GM12892 (cell line): ENCODE measurements at regions not wholly inside any gene's neighbourhood (a gene's known extent, or its start where the extent isn't known, plus 50 kb on each side); places are given as distances from the start of the nearest gene placed in this dataset.

Experiments used
- POLR2A ChIP-seq: IDR thresholded peaks from 2 replicates; pipeline ENCODE4 v1.6.1; 2011; ENCODE audit warnings: low read depth, low read length, control low read depth
- POLR2AphosphoS5 ChIP-seq: IDR thresholded peaks from 2 replicates; pipeline ENCODE4 v1.6.1; 2011; ENCODE audit warnings: low read depth, low read length, control low read depth

GRCh38 chr9:31542384-31543055 lies 841.9 kb upstream of the ACO1 start:
- TF ChIP-seq POLR2A (no peak), POLR2AphosphoS5 (no peak)
